GM19463 (cell line): ENCODE measurements at regions not wholly inside any gene's neighbourhood (a gene's known extent, or its start where the extent isn't known, plus 50 kb on each side); places are given as distances from the start of the nearest gene placed in this dataset.
A peak's percentile ranks its signal among the peaks of the same experiment; 100 is the strongest.
"Not testable (repeated sequence)": the region's sequence is repeated elsewhere in the genome, so short reads cannot be mapped to it uniquely, and the experiment has no call there.

ENCODE experiments used
- ATAC-seq: cut with Tn5 transposase; IDR thresholded peaks from one replicate; pipeline ENCODE4 v1.9.1; 2021; ENCODE audit warnings: mild to moderate bottlenecking, moderate library complexity; ENCODE audit not compliant: unreplicated experiment

DNA sequence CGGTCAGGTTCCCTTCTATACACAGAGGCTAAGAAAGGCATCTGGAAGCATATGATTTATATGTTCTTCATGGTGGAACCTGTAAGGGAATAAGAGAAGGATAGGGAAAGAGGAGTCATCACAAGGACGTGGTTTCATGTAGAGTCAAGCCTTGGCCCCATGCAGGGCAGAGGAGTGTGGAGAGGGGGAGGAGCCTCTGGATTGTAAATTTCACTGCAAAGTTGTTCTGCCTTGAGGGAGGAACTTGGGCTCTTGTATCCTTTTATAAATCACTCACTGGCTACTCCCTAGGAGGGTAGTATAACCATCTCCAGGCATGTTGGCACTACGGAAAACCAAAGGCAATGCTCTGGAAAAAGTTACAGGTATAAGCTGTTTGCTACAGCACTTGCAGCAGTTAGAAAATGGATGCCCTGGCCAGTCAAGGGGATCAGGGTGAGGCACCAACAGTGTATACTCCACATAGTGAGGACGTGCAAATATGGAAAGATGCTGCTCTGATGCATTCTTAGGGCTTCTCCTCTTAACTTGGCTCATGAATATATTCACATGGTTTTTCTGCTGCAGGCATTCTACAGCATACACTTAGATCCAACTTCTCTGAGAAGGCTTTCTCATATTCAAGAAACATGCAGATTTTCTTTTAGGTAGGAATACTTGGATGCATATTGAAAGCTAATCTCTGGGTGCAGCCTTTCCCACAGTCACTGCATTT, 60.3 kb upstream of the ZNF81 start:
- no peak for ATAC-seq

GRCh38 chrX:47772764-47773163, 63.9 kb upstream of the ZNF81 start:
- ATAC-seq: no peak

- no peak for ATAC-seq
Observed at GRCh38 chrX:47771473-47771872, 65.2 kb upstream of the ZNF81 start.

DNA sequence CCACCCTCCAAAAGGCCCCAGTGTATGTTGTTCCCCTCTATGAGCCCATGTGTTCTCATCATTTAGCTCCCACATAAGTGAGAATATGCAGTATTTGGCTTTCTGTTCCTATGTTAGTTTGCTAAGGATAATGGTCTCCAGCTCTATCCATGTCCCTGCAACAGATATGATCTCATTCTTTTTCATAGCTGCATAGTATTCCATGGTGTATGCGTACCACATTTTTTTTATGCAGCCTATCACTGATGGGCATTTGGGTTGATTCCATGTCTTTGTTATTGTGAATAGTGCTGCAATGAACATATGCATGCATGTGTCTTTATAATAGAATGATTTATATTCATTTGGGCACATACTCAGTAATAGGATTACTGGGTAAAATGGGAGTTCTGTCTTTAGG, 73.9 kb upstream of the ZNF81 start:
- not testable (repeated sequence) for ATAC-seq

GRCh38 chrX:47752685-47753084, 84.0 kb upstream of the ZNF81 start:
- no peak for ATAC-seq

DNA sequence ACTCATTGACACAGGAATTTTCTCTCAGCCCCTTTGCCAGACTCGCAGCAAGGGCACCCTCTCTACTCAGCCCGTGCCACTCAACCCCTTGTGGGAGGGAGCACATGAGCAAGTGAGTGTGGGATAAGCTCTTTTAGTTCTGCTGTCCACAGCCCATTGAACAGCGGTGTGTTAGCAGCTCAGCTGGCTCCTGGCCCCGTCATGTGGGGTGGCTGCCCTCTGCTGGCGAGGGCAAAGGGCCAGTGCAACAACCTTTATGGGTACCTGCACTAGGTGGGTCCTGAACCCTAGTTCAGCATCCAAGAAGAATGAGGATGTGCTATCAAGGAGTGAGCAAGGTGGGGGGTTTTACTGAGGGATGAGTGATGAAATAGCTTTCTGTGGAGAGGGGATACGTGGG, 85.0 kb upstream of the ZNF81 start:
- no peak for ATAC-seq

DNA sequence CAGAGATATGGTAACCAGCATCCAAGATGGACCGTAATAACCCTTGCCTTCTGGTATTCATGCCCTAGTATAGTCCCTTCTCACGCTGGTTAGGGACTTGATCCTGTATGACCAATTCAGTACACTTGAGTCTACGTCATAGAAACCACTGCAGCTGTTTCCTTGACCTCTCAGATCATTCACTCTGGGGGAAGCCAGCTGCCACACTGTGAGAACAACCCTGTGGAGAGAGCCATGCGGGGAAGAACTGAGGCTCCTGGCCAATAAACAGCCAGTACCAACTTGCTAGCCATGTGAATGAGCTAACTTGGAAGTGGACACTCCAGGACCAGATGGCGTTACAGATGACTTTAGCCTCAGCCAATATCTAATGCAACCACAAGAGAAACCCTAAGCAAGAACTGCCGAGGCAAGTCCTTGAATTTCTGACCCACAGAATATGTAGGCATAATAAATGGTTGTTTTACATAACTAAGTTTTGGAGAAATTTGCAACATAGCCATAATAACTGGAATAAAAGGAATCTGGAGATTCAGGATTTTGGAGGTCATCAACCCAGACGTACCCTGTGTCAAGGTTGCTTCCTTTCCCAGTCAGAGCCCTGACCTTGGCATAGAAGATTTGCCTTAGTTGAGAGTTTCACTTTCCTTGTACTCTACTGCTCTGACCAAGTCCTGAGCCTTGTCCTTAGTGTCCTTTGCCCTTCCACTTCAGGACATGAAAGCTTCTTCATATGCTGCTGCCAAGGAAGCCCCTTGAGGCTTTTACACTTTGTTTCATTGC, 87.3 kb upstream of the ZNF81 start:
- peak; percentile 74 for ATAC-seq

DNA sequence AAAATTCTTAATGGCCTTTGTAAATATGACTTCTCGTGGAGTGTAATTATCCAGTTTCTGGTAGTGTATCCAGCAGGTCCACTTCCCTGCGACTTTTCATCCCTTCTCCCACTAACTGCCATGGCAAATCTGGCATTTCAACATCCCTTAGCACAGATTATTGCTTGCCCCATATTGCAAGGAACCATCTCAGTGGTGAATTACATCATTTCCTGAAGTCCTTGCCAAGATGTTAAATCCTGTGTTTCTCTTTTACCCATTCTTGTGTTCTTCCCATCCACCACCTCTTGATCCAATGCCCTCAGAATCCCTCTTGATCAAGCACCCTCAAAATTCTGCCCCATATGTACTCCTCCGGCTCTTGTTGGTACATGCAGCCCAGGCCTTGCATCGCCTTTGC, 88.1 kb upstream of the ZNF81 start:
- no peak for ATAC-seq

- ATAC-seq: no peak
Observed at GRCh38 chrX:47746446-47746845, 87.5 kb upstream of the UXT start.

DNA sequence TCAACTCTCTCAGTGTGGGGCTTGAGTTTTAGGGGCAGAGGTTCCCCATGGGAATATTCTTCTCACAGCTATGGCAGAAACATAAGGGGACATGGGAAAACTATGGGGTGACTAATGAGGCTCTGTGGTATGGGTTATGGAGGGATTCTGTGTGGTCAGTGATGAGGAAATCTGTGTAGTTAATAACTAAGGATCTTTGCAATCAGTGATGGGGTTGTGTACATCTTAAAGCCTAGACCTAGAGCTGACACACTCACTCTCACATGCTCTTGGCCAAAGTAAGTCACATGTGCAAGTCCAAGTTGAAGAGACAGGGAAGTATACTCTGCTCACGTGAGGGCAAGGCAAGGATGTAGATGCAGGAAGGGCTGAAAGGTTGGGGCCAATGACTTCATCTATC, 86.4 kb upstream of the UXT start:
- no peak for ATAC-seq

DNA sequence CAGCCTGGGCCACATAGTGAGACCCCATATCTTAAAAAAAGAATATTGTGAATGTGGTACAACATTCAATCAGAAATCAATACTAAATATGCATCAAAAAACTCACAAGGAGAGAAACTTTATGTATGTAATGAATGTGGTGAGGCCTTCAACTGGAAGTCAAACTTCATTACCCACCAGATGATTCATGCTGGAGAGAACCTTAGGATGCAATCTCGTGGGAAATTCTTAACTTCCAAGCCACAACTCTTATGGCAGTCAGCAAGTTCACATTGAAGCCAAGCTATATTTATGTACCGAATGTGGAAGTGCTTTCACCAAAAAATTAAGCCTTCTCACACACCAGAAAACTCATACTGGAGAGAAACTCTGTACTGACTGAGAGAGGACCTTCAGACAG, 84.5 kb upstream of the UXT start:
- no peak for ATAC-seq

DNA sequence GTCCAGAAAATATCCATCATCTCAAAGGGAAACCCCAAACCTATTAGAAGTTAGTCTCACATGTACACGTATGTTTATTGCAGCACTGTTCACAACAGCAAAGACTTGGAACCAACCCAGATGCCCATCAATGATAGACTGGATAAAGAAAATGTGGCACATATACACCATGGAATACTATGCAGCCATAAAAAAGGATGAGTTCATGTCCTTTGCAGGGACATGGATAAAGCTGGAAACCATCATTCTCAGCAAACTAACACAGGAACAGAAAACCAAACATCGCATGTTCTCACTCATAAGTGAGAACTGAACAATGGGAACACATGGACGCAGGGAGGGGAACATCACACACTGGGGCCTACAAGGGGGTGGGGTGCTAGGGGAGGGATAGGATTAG, 79.9 kb upstream of the UXT start:
- not testable (repeated sequence) for ATAC-seq

- ATAC-seq: no peak
Observed at GRCh38 chrX:47723689-47724088, 64.7 kb upstream of the UXT start.

GRCh38 chrX:47723083-47723482, 64.1 kb upstream of the UXT start:
- ATAC-seq: no peak

- ATAC-seq: no peak
Observed at GRCh38 chrX:47722260-47722659, 63.3 kb upstream of the UXT start.

- ATAC-seq: not testable (repeated sequence)
Observed at GRCh38 chrX:47715078-47715477, 56.1 kb upstream of the UXT start.

GRCh38 chrX:47712675-47713074, 53.7 kb upstream of the UXT start:
- ATAC-seq: not testable (repeated sequence)

- no peak for ATAC-seq
Observed at GRCh38 chrX:47710252-47710651, 51.3 kb upstream of the UXT start.
